Amygdala (tissue), 56 donors: ENCODE measurements at regions not wholly inside any gene's neighbourhood (a gene's known extent, or its start where the extent isn't known, plus 50 kb on each side); places are given as distances from the start of the nearest gene placed in this dataset.
"Not testable (repeated sequence)": the region's sequence is repeated elsewhere in the genome, so short reads cannot be mapped to it uniquely, and the experiment has no call there.

Experiments
- DNase-seq, 56 donors: peaks; one replicate each; lab custom pipeline; 2025; lab: John Stamatoyannopoulos, UW

GRCh38 chr16:8084882-8085281 lies 505.4 kb downstream of the TMEM114 start:
- no peak for DNase-seq

GRCh38 chr16:8084302-8084701 lies 506.0 kb downstream of the TMEM114 start:
- DNase-seq, result no peak

DNA sequence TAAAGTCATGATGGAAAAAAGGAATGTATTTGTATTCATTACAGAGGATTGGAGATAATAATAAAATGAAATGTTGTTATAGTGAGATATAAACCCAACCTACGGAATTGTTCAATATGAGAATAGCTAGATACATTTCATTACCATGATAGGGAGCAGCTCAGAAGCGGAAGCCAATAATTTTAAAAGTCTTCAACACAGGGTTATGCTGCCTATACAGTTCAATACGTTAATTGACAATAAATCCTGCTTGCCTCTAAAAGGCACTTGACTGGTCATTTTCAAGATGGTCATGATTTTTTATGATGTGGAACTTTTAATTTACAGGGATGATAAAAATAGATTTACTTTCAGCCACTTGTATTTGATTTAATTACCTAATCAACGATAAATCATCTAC lies 506.8 kb downstream of the TMEM114 start:
- DNase-seq, result no peak

- DNase-seq, result no peak
Measured at GRCh38 chr16:8080817-8081216, 509.5 kb downstream of the TMEM114 start.

GRCh38 chr16:8075271-8075670 lies 515.0 kb downstream of the TMEM114 start:
- no peak for DNase-seq

DNA sequence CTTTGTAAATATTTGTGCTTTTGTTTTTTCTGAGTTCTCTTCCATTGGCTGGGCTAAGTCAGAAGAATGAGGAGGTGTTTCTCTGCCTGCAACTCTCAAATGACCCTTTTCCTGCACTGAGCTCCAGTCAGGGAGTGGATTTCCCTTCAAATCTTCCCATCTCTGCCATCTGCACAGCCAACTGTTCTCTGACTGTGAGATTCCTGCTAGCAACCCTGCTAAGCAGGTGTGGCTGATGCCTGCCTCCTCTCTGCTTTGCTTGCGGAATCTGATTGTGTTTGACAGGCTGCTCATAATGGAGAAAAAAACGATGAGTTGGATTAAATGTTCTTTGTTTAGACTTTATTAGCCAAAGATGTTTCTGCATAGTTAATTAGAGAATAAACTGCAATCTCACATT lies 519.8 kb downstream of the TMEM114 start:
- peak in 12 of 56 donors; percentile 0 to 31 (median 2) for DNase-seq

- DNase-seq, result not testable (repeated sequence)
Measured at GRCh38 chr16:8068225-8068624, 522.1 kb downstream of the TMEM114 start.

GRCh38 chr16:8063159-8063558 lies 527.2 kb downstream of the TMEM114 start:
- no peak for DNase-seq

DNA sequence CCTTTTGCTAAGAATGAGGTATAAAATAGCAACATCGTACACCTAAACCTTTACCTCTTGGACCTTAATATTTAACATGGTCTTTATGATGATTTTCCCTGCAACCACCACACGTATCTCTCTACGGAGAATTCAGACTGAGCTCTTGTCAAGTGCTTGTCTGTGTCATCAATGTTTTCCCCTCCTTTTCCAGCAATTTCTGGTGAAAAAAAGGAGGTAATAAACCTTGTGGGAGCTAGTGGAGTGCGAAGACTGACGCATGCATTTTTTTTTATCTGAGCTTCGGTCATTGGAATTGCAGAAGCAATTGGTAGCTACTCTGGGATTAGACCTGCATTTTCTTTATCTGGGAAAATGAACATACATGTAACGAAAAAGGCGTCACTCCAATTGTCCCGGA lies 527.6 kb downstream of the TMEM114 start:
- DNase-seq, result no peak

DNA sequence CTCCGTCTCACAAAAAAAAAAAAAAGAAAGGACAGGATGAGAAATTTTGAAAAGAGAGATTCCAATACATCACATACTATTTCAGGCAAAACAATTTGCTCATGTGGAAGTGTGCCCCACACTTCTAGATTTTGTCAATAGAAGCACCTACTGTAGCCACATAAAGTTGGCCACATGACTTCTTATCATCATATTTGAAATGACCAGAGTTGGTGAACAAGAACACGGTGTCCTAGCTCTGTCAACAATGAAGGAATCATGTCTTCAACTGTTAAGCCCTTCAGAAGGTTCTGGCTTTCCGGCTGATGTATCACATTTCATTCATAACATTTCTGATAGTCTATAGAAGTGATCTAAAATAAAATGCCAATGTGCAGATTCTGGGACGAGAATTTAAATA lies 534.5 kb downstream of the TMEM114 start:
- no peak for DNase-seq

GRCh38 chr16:8053437-8053836 lies 536.9 kb downstream of the TMEM114 start:
- no peak for DNase-seq

DNA sequence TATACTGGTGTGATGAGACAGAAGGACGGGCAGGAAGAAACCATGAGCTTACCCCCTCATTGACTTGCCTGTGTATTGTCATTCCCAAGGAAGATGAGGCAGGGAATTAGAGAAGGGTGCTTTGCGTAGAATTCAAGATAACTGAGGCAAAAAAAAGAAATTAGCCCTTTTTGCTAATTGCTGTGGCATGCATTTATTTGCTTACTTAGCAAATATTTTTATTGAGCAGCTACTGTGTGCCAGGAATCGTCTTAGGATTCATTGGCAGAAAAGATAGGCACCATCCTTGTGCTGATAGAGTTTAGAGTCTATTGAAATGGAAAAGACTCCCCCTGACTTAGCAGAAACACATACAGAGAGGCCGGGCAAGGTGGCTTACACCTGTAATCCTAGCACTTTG lies 541.9 kb downstream of the TMEM114 start:
- DNase-seq, result no peak

DNA sequence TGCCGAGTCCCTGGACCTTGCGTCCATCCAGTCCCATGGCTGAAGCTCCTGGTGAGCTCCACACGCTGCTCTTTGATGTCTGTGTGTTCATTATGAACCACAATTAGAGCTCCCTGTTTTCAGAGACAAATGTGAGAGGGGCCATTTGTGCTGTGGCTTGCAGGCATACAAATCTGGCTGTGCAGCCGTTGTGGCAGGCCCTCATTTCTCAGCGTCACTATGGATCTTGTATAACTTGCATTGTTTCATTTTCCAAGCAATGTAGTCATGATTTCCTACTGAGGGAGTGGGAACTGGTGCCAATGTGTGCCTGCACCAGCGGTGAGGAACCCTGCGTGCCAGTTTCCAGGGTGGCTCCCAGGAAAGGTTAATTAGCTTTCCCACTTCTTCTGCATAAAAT lies 542.6 kb downstream of the TMEM114 start:
- peak in 25 of 56 donors; percentile 1 to 87 (median 38) for DNase-seq

DNA sequence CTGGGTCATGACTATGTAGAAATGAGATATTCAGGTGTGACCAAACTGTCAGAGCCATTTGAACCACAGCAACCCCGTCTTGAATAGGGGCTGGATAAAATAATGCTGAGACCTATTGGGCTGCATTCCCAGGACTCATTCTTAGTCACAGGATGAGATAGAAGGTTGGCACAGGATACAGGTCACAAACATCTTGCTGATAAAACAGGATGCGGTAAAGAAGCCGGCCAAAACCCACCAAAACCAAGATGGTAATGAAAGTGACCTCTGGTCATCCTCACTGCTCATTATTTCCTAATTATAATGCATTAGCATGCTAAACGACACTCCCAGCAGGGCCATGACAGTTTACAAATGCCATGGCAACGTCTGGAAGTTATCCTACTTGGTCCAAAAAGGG lies 545.5 kb downstream of the TMEM114 start:
- no peak for DNase-seq

- no peak for DNase-seq
Measured at GRCh38 chr16:8032406-8032805, 557.9 kb downstream of the TMEM114 start.

- DNase-seq, result not testable (repeated sequence)
Measured at GRCh38 chr16:8030004-8030403, 560.3 kb downstream of the TMEM114 start.

DNA sequence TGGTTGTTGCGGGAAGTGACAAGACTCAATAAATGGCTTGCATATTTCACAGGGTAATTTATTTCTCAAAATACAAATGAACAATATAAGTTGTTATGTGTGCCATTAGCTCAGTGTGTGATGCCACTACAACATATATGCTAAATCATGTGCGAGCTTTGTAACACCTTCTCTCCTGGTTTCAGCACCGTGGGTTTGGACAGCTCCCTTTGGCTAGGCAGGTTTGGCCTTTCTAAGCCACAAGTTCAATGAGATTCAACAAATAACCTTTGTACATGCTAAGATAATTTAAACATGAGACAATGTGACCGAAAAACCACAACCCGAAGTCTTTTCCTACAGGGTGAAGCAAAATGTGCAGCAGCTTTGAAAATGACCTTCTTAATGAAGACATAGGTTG lies 563.9 kb downstream of the TMEM114 start:
- no peak for DNase-seq

- no peak for DNase-seq
Measured at GRCh38 chr16:8023326-8023725, 567.0 kb downstream of the TMEM114 start.

GRCh38 chr16:8005096-8005860 lies 585.0 kb downstream of the TMEM114 start:
- DNase-seq, result no peak

DNA sequence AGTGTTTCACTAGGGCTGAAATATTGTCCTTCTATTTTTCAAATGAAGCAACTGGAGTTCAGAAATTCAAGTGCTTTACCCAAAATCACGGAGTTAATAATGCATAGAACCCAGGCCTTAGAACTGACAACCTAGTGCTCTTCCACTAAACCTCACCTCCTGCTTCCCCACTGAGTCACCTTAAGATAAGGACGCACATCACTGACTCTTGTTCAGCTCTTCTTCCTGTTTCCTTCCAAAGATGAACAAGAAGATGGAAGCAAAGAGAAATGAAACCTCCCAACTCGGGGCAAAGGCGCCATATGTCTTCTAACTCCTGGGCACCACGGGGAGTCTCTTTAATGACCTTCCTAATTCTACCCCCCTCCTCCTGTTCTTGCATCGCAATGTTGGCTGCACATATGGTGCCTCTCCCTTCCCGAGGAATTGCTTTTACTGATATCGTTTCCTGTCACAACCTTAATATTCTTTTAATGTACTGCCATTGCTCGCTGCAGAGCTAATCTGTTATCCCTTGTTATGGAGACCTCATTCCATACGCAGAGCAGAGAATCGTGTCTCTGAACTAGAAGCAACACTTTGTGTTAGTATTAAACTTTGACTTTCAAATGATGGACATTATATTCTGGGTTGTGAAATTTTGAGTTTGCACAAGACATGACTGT lies 591.4 kb downstream of the TMEM114 start:
- no peak for DNase-seq

GRCh38 chr16:7997966-7998365 lies 592.3 kb downstream of the TMEM114 start:
- no peak for DNase-seq

DNA sequence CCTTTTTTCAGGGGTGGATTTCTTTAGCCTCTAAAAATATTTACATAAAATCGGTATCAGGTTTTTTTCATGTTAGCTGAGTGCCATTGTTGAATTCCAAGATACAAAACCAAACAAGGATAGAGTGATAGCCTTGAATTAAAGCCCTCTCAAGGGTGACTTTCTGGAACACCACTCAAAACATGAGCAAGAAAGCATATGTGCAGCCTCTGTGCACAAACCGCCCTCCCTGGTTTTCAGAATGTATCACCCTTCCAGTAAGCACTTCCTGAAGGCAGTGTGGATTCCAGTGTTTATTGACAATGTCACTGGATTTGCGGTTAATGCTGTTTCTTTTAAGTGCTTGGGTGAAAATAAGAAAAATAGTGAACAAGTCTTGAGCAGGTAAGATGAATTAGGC lies 597.7 kb downstream of the TMEM114 start:
- no peak for DNase-seq
